Hippocampal formation (tissue), 2 donors: ENCODE measurements at regions not wholly inside any gene's neighbourhood (a gene's known extent, or its start where the extent isn't known, plus 50 kb on each side); places are given as distances from the start of the nearest gene placed in this dataset.

ENCODE experiments used
- DNase-seq, 2 donors: peaks; one replicate each; lab custom pipeline; 2025; lab: John Stamatoyannopoulos, UW

GRCh38 chr14:45361727-45362126 is 108.7 kb upstream of the MIS18BP1 start:
- DNase-seq: no peak

GRCh38 chr14:45359746-45360145 is 106.7 kb upstream of the MIS18BP1 start:
- no peak for DNase-seq

DNA sequence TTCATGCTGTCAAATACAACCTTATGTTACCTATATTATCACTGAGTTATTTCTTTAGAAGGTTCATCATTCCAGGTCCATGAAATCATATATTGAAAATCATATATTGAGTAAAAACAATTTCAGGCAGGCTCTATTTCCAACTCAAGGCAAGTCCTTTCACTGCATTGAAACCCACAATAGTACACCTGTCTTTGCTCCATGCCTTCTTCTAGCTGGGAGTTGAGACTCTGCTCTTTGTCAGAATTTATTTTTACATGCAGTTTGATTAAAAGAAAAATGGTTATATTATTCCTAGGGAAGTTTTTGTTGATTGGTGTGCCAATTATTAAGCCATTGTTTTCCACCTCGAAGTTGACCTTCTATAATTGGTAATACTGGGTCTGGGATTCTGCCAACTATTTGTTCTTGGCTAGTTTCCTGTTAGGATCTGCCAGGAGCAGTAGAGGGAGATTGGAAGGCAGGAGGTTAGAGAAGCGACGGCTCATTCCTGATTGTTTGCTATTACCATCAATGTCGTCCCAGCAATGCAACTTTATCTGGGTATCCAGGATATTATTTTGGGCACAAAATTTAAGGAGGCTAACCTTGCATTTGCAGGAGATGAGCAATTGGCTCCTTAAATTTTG is 79.5 kb upstream of the MIS18BP1 start:
- DNase-seq: no peak

DNA sequence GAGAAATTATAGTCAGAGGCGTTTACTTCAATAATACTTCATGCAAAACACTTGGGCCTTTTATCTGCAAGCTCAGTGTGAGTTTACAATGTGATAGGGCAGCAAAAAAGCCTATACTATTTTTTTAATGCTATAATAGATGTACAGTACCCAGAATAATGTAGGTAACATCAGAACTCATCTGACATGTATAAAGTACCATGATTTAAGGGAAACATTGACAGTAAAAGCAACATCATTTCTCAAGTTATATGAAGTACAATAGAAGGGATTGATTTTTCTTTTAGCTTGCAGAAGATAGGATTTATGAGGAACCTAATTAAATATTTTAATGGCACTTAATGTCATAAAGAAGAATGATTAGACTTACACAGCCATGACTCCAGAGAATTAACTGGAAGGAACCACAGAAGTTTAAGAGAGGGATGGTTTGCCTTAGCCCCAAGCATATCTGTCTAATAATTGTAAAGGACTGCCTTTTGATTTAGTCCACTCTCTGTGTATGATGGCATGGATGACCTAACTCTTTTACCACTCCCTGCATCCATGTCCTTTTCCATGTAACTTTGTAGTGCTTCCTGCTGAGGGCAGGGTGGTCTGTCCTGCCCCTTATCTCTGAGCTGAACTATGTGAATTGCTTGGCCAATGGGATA is 55.9 kb upstream of the MIS18BP1 start:
- no peak for DNase-seq
